HG03521 (cell line): ENCODE measurements at regions not wholly inside any gene's neighbourhood (a gene's known extent, or its start where the extent isn't known, plus 50 kb on each side); places are given as distances from the start of the nearest gene placed in this dataset.
"Not testable (repeated sequence)": the region's sequence is repeated elsewhere in the genome, so short reads cannot be mapped to it uniquely, and the experiment has no call there.

Experiments used
- ATAC-seq: cut with Tn5 transposase; IDR thresholded peaks from one replicate; pipeline ENCODE4 v1.9.1; 2021; ENCODE audit warnings: mild to moderate bottlenecking, moderate library complexity; ENCODE audit not compliant: unreplicated experiment

DNA sequence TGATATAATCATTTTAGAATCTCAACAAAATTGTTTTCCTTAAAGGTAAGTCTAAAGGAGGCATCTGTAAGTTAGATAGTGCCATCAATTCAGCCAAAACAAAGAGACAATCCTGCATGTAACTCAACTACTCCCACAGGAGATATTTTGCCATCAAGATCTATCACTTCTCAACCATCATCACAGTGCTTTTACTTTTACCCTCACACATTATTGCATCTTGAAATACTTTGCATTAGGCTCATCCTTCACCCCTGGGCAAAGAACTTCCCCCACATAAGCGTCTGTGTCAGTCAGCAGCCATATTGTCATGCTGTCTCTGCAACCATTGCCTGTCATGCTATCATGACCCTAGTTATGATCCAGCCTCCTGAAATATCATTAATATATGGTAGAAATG is 54.9 kb upstream of the NLGN1 start:
- ATAC-seq: no peak

DNA sequence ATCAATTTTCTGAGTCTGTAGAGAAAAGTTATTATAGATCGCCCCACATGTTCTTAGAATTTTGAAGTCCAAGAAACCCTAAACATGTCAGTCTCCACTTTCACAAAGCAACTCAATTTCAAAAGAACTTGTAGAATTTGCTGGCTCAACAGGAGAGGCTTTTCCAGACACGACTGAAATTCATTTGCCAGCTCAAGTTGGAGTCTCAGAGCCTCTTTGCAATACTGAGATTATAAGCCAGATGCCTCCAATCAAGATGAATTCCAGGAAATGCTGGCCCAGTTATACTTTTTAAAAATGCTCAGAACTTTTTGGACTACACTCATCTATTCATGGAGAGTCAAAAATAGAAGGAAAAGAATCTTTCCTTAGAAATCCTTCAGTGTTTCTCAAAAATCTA is 56.9 kb upstream of the NLGN1 start:
- no peak for ATAC-seq

GRCh38 chr3:173336261-173336660 is 61.3 kb upstream of the NLGN1 start:
- ATAC-seq: no peak

GRCh38 chr3:173306110-173306509 is 91.4 kb upstream of the NLGN1 start:
- ATAC-seq: no peak

DNA sequence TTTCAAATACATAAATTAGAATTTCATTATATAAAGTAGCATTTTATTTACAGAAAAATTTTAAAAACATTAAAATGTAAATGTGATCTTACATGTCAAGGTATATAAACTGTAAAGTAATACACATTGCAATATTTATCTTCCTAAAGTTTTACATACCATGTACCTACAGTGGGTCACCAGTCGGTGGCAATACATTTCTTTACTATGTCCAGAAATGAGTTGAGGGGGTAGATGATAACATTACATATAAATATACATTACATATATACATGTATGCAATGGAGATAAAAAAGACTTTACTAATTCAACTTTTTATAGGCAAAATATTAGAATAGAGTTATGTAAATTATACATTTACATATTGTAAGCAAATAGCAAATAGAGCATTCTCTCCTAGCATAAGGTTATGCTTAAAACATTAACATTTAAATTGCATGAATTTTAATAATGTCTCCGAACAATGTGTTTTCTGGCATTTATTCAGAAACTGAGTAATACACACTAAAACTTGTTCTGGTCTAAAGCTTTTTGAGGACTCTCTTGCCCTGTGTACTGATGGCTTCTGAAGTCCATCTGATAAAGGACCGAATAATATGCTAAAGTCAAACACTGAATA is 93.3 kb upstream of the NLGN1 start:
- ATAC-seq: no peak

GRCh38 chr3:173301647-173302046 is 95.9 kb upstream of the NLGN1 start:
- no peak for ATAC-seq

- no peak for ATAC-seq
Observed at GRCh38 chr3:173289072-173289471, 108.5 kb upstream of the NLGN1 start.

DNA sequence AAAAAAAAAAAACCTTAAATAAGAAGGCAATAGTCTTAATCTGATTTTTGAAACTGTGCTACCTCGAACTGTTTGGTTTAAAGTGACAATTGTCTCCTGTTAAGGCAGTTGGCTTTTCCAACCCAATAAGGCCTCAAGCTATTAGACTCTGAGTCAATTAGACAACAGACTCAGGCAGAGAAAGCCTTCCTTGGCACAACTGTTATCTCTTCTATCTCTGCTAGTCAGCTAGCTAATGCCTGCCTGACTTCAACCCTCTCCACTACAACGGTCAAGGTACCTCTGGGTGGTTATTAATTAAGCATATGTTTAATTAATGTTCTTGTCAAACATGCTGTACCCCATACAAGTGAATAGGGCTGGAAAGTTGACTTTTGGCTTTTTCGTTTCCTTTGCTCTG is 110.2 kb upstream of the NLGN1 start:
- ATAC-seq: no peak

- not testable (repeated sequence) for ATAC-seq
Observed at GRCh38 chr3:173286507-173286906, 111.0 kb upstream of the NLGN1 start.

GRCh38 chr3:173284301-173284700 is 113.2 kb upstream of the NLGN1 start:
- ATAC-seq: no peak

DNA sequence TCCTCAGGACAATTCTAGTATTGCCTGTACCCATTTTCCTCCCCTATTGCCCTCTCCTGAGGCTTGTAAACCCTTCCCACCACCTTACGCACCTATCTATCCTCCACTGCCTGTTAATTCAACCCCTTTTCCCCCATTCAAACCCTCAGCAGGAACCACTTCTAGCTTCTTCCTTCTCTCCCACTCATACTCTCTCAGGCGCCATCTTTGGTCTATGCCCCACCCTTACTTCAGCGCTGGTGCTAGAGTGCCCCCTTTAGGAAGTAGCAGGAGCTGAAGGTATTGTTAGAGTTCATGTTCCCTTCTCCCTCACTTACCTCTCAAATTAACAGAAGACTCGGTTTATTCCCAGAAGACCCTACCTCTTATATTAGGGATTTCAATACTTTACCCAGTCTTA is 121.8 kb upstream of the NLGN1 start:
- ATAC-seq: peak; percentile 75

DNA sequence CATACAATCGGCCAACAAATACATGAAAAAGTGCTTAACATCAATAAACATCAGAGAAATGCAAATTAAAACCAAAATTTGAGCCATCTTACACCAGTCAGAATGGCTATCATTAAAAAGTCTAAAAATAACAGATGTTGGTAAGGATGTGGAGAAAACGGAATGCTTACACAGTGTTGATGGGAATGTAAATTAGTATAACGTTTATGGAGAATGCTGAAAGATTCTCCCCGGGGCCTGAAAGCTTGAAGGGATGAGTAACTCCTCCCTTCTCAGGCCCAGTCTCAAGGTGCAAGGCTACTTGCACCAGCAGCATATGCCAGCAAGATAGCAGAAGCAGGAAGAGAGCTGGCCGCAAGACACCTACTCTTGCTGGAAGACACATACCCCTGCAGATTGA is 123.7 kb upstream of the NLGN1 start:
- no peak for ATAC-seq

GRCh38 chr3:173268781-173269180 is 127.7 kb upstream of the SPATA16 start:
- ATAC-seq: no peak

- no peak for ATAC-seq
Observed at GRCh38 chr3:173267716-173268115, 126.7 kb upstream of the SPATA16 start.

- no peak for ATAC-seq
Observed at GRCh38 chr3:173266441-173266840, 125.4 kb upstream of the SPATA16 start.

- no peak for ATAC-seq
Observed at GRCh38 chr3:173258697-173259096, 117.7 kb upstream of the SPATA16 start.

DNA sequence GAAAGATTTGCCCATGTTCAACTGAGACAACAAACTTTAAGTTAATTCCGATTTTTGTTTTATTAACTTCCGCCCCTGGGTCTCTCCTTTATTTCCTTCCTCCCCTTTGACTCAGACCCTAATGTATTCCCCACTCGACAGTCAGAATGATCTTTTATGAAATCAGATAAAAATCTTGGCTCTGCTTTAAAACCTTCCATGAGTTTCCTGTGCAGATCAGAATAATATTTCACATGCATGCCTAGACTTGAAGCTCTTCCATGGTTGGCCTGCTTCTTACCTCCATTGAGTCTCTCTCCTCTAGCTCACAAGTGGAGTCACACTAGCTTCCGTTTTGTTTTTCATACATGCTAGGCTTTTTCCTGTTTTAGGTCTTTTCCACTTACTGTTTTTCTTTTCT is 116.8 kb upstream of the SPATA16 start:
- no peak for ATAC-seq

- no peak for ATAC-seq
Observed at GRCh38 chr3:173255555-173255954, 114.5 kb upstream of the SPATA16 start.

DNA sequence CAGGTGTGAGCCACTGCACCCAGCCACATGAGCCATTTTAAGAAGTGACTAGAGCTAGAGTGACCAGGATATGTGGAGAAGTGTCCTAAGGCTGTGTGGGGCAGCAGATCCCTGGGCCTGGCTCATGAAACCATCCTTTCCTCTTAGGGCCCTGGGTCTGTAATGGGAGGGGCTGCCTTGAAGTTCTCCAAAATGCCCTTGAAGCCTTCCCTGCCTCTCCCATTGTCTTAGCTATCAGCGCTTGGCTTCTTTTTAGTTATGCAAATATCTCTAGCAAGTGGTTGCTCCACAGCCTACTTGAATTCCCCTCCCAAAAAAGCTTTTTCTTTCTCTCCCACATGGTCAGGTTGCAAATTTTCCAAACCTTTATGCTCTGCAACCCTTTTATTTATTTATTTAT is 112.4 kb upstream of the SPATA16 start:
- ATAC-seq: no peak

DNA sequence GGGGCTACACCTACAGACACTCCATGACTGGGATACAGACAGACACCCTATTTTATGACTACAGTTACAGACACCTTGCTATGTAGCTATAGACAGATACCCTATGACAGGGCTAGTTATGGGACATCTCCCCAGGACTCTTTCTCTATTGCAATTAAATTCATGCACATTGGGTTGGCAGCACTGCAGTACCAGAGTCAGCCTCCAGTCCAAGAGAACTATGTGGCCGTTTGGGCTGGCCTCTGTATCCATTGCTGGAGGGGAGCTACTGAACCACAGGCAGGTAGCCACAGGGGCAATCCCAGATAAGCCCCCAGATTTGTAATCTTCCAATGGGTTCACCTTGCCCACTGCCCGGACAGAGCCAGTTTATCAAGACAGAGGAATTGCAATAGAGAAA is 108.4 kb upstream of the SPATA16 start:
- ATAC-seq: no peak

DNA sequence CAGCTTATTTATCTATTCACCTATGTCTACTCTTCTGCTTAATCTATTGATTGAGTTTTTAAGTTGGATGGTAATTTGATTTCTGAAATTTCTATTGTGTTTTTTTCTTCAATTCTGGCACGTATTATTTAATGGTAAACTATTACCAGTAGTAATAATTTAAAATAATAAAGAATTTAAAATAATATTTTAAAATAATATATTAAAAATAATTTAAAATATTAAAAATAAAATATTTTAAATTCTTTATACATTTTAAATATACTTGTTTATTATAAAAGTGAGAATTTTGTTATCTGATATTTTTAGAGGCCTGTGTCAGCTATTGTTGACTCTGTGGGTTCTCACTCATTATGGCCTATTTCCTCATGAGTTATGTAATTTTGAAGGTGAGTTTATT is 100.7 kb upstream of the SPATA16 start:
- no peak for ATAC-seq

- no peak for ATAC-seq
Observed at GRCh38 chr3:173238091-173238490, 97.1 kb upstream of the SPATA16 start.

DNA sequence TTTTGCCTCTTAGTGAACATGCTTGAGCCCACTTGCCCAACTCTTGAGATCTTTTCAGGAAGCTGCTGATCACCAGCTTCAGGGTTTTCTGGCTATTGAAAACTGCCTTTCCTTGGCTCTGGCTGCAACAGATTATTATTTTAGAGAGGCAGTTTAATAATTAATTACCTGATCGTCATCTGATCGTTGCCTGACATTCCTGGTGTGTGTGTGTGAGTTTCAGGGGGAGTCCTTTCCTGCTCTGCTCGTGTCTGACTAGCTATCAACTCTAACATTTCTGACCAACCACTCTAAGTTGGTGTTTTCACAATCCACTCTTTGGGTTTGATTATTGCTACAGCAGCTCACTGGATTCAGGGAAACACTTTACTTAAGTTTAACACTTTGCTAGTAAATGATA is 84.3 kb upstream of the SPATA16 start:
- no peak for ATAC-seq

DNA sequence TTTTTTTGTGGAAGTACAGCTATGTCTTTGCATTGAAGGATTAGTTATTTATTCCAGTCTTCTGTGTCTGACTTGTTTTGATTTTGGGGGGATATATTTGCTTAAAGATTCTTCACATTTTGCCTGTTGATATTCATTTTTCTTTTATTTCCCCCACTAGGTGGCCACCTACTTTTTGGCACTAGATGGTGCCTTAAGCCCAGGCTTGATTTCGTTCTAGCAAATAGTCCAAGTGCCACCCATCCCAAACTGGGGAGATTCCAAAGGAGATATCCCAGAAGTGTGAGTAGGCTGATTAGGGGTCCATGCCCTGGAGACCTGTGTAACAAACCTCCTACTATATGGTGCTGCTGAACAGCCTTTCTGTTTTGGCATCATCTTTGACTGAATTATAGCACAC is 80.0 kb upstream of the SPATA16 start:
- ATAC-seq: no peak
